RWPE2 (cell line): ENCODE measurements at regions not wholly inside any gene's neighbourhood (a gene's known extent, or its start where the extent isn't known, plus 50 kb on each side); places are given as distances from the start of the nearest gene placed in this dataset.

Experiments used
- ATAC-seq: fragments of 200-7000 bp; cut with Tn5 transposase; 3 replicates; pipeline ENCODE4 v1.9.1; 2021; ENCODE audit warnings: low read depth
- DNase-seq: peaks from one replicate; pipeline ENCODE4 v3.0.0-alpha.2; 2020; ENCODE audit warnings: low spot score
- H3K27ac ChIP-seq: fragments of 450-650 bp; 2 replicates; pipeline ENCODE4 v1.5.1; 2017; ENCODE audit warnings: mild to moderate bottlenecking; ENCODE audit not compliant: poor library complexity, severe bottlenecking
- H3K27me3 ChIP-seq: fragments of 250-450 bp; sonication (Bioruptor Pico); 2 replicates; pipeline ENCODE4 v1.5.1; 2021; ENCODE audit warnings: mild to moderate bottlenecking, moderate library complexity; ENCODE audit not compliant: insufficient read depth, poor library complexity, severe bottlenecking
- H3K36me3 ChIP-seq: fragments of 250-450 bp; sonication (Bioruptor Pico); 2 replicates; pipeline ENCODE4 v1.5.1; 2020; ENCODE audit warnings: low read depth, mild to moderate bottlenecking, moderate library complexity
- H3K4me1 ChIP-seq: fragments of 250-450 bp; sonication (Bioruptor Pico); 2 replicates; pipeline ENCODE4 v1.5.1; 2021; ENCODE audit warnings: mild to moderate bottlenecking, moderate library complexity; ENCODE audit not compliant: insufficient read depth, poor library complexity, severe bottlenecking
- H3K4me3 ChIP-seq: fragments of 250-450 bp; sonication (Bioruptor Pico); 2 replicates; pipeline ENCODE4 v1.5.1; 2021; ENCODE audit warnings: mild to moderate bottlenecking, moderate library complexity; ENCODE audit not compliant: severe bottlenecking
- H3K9me3 ChIP-seq: fragments of 250-450 bp; sonication (Bioruptor Pico); 2 replicates; pipeline ENCODE4 v1.5.1; 2021; ENCODE audit warnings: mild to moderate bottlenecking, moderate library complexity; ENCODE audit not compliant: severe bottlenecking
- TF ChIP-seq, protein P1 (sequence below): fragments of 450-650 bp; IDR thresholded peaks from one replicate; pipeline ENCODE4 v1.5.1; 2017; ENCODE audit warnings: mild to moderate bottlenecking, moderate library complexity; ENCODE audit not compliant: poor library complexity, severe bottlenecking

DNA sequence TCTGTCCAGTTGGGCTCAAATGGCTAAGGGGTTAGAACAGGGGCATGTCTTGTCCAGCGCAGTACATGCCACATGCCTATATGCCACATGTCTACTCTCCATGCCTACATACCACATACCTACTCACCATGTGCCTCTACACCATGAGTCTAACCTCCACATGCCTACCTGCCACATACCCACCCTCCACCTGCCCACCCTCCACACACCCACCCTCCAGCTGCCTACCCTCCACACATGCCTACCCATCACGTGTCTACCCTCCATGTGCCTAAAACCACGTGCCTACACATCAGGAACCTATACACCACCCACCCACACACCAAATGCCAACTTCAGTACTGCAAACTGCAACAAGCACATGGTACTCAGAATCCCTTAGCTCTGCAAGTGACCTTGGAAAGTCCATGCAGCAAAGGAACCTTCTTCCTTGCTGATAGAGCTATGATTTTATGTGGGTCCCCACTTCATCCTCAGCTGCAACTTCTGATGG, 113.0 kb upstream of the CST7 start:
- Histone ChIP-seq H3K4me3 (no peak overlapping the region), H3K4me1 (no peaks in the 10 kb centered on the region), H3K9me3 (no peaks in the 10 kb centered on the region), H3K27me3 (no peaks in the 10 kb centered on the region), H3K36me3 (no peaks in the 10 kb centered on the region), H3K27ac (no peak overlapping the region)
- ATAC-seq (no peak), DNase-seq (no peak)
- TF ChIP-seq, protein P1, sequence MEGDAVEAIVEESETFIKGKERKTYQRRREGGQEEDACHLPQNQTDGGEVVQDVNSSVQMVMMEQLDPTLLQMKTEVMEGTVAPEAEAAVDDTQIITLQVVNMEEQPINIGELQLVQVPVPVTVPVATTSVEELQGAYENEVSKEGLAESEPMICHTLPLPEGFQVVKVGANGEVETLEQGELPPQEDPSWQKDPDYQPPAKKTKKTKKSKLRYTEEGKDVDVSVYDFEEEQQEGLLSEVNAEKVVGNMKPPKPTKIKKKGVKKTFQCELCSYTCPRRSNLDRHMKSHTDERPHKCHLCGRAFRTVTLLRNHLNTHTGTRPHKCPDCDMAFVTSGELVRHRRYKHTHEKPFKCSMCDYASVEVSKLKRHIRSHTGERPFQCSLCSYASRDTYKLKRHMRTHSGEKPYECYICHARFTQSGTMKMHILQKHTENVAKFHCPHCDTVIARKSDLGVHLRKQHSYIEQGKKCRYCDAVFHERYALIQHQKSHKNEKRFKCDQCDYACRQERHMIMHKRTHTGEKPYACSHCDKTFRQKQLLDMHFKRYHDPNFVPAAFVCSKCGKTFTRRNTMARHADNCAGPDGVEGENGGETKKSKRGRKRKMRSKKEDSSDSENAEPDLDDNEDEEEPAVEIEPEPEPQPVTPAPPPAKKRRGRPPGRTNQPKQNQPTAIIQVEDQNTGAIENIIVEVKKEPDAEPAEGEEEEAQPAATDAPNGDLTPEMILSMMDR = no peak

DNA sequence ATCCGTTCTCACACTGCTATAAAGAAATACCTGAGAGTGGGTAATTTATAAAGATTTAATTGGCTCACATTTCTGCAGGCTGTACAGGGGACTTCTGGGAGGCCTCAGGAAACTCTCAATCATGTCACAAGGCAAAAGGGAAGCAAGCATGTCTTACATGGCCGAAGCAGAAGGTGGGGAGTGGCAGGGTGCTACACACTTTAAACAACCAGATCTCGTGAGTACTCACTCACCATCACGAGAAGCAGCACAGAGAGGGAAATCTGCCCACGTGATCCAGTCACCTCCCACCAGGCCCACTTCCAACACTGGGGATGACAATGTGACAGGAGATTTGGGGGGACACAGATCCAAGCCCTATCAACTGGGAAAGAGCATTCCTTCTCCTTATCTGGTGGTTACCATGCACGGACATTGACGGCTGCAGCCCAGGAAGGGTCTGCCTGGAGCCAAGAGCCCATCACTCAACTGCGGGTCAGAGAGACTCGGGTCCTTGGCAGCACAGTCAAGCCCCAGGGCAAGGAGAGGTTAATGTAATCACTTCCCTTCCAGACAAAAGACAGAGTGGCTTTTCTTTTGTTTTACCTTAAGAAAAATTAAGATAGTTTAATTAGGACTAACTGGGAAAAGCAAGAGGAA, 112.3 kb upstream of the CST7 start:
- TF ChIP-seq, protein P1 = no peak
- no peak overlapping the region for H3K27ac ChIP-seq
- ATAC-seq = no peak
- no peaks in the 10 kb centered on the region for H3K27me3 ChIP-seq
- H3K9me3 ChIP-seq = no peaks in the 10 kb centered on the region
- DNase-seq = no peak
- no peaks in the 10 kb centered on the region for H3K36me3 ChIP-seq
- no peak overlapping the region for H3K4me3 ChIP-seq
- no peaks in the 10 kb centered on the region for H3K4me1 ChIP-seq

DNA sequence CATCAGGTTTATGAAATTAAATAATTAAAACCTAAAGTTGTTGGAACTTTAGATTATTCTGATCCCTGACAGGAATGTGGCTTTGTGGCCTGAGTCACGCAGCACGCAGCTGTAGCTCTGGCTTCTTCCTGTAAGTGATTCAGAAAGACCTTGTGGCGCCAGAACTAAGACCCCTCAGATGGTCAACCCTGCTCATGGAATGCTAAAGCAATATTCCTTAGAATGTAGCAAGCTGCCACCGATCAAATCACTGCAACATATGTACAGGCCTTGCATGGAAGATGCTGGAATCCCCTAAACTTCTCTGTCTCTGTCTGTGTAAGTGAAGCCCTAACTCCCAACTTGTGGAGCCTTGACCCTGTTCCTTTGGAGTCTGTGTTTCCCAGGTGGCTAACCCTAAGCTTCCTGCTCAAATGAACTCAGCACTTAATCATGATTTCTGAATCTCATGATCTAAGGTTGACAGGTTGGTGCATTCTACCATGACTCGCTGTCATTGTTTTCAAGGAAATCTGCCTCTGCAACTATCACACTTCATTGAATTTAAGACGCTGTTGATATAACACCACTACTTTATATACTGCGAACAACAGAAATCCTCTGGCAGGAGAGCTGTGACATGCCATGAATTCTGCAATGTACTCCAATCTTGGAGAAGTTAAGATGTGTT, 111.2 kb upstream of the CST7 start:
- H3K27me3 ChIP-seq = no peaks in the 10 kb centered on the region
- DNase-seq = no peak
- no peaks in the 10 kb centered on the region for H3K4me1 ChIP-seq
- no peak overlapping the region for H3K27ac ChIP-seq
- no peaks in the 10 kb centered on the region for H3K9me3 ChIP-seq
- H3K36me3 ChIP-seq = no peaks in the 10 kb centered on the region
- TF ChIP-seq, protein P1 = no peak
- H3K4me3 ChIP-seq = no peak overlapping the region
- ATAC-seq = 0 out of 3 replicates have a peak, but pooled peaks have one; percentile 15

DNA sequence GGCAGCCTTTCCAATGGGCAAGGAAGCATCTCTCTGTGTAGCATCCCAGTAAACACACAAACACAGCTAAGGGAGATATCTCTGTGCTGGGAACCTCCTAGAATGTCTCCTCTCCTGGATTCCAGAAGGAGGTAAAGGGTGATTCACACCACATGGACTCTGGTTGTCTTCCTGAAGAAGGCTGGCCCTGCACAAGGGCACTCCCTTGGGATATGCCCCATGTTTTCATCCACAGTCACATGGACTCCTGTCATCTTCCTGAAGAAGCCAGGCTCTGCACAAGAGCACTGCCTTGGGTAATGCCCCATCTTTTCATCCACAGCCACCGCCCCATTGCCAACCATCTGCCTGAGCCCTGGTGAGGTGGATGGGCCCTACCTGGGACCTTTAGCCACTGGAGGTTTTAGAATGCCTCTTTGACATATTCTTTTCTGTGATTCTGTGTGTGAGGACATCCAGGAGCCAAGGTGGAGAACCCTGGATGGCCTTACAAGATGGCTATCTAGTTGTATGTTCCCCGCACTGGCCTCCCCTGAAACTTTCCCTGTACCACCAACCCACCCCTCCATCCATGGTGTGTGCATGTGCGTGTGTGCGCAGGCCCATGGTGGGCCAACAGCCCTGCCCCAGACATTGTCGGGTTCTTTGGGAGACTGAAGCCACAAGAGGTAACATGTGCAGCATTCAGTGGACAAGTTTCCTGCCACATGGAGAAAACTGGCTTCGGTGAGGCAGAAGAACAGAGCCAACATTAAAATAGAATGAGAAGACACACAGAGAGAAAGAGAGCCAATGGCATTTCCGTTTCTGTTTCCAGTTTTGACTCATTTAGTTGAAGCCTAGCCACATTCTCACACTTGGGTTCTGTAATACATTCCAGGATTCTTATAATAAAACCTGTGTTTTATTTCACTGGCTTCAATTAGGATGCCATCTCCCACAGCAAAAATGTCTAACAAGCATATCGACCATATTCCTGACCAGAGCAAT, 110.2 kb upstream of the CST7 start:
- no peaks in the 10 kb centered on the region for H3K4me1 ChIP-seq
- no peak overlapping the region for H3K4me3 ChIP-seq
- H3K9me3 ChIP-seq = no peaks in the 10 kb centered on the region
- H3K36me3 ChIP-seq = no peaks in the 10 kb centered on the region
- ATAC-seq (no peak), DNase-seq (no peak)
- H3K27me3 ChIP-seq = no peaks in the 10 kb centered on the region
- TF ChIP-seq, protein P1 = no peak
- no peak overlapping the region for H3K27ac ChIP-seq
